CD14-positive monocyte (primary cell): ENCODE measurements at regions not wholly inside any gene's neighbourhood (a gene's known extent, or its start where the extent isn't known, plus 50 kb on each side); places are given as distances from the start of the nearest gene placed in this dataset.

Experiments
- DNase-seq, 3 donors: peaks; one replicate each; pipeline ENCODE4 v3.0.0-alpha.2; 2011 to 2022
- H2AFZ ChIP-seq: 2 replicates; pipeline ENCODE4 v1.6.0; 2012; ENCODE audit warnings: mild to moderate bottlenecking, low read depth, low read length, inconsistent platforms; ENCODE audit not compliant: insufficient read depth, poor library complexity, severe bottlenecking
- H3K27ac ChIP-seq, 2 donors: 1 replicate in 1 of 2; 2 replicates in 1 of 2; pipeline ENCODE4 v1.5.1; 2012 to 2013; ENCODE audit warnings: low read length in 2 of 2, control low read depth in 1 of 2, inconsistent platforms in 1 of 2, low read depth in 1 of 2, mild to moderate bottlenecking in 1 of 2
- H3K27me3 ChIP-seq, 2 donors: one replicate each; pipeline versions ENCODE4 v1.6.0 to v1.6.1; 2011 to 2013; ENCODE audit warnings: low read length in 2 of 2; ENCODE audit not compliant: control insufficient read depth in 2 of 2, insufficient read depth in 2 of 2
- H3K36me3 ChIP-seq, 2 donors: replicated peaks in 1 of 2; 1 replicate in 1 of 2; 2 replicates in 1 of 2; pipeline versions ENCODE4 v1.5.1 to v1.6.1; 2012 to 2013; ENCODE audit warnings: low read length in 2 of 2, control low read depth in 1 of 2, inconsistent platforms in 1 of 2, mild to moderate bottlenecking in 1 of 2; ENCODE audit not compliant: insufficient read depth in 2 of 2, control insufficient read depth in 1 of 2
- H3K4me1 ChIP-seq, 2 donors: 1 replicate in 1 of 2; 2 replicates in 1 of 2; pipeline versions ENCODE4 v1.5.1 to v1.6.1; 2012 to 2013; ENCODE audit warnings: low read length in 2 of 2, control low read depth in 1 of 2, inconsistent platforms in 1 of 2, mild to moderate bottlenecking in 1 of 2, moderate library complexity in 1 of 2; ENCODE audit not compliant: insufficient read depth in 2 of 2, control insufficient read depth in 1 of 2
- H3K4me2 ChIP-seq: replicated peaks from 2 replicates; pipeline ENCODE3; 2012; ENCODE audit warnings: low read length, moderate library complexity, mild to moderate bottlenecking; ENCODE audit not compliant: poor library complexity, severe bottlenecking; ENCODE audit errors: extremely low read depth
- H3K4me3 ChIP-seq, 3 experiments: fragments of 200-600 bp in 1 of 3; sonication (generic) in 1 of 3; replicated peaks in 1 of 3; 1 replicate in 2 of 3; 2 replicates in 1 of 3; pipeline ENCODE4 v1.5.1; 2011 to 2013; ENCODE audit warnings: low read length in 3 of 3, mild to moderate bottlenecking in 3 of 3, control low read depth in 2 of 3, low read depth in 2 of 3, inconsistent platforms in 1 of 3, moderate library complexity in 1 of 3
- H3K79me2 ChIP-seq: 2 replicates; pipeline ENCODE4 v1.6.0; 2012; ENCODE audit warnings: mild to moderate bottlenecking, control low read depth, inconsistent platforms, low read length, moderate library complexity; ENCODE audit not compliant: insufficient read depth
- H3K9ac ChIP-seq: 2 replicates; pipeline ENCODE4 v1.6.0; 2017; ENCODE audit warnings: low read length, mild to moderate bottlenecking; ENCODE audit not compliant: insufficient read depth, poor library complexity, severe bottlenecking
- H3K9me3 ChIP-seq, 2 donors: replicated peaks in 1 of 2; 1 replicate in 1 of 2; 2 replicates in 1 of 2; pipeline versions ENCODE4 v1.5.1 to v1.6.1; 2012 to 2013; ENCODE audit warnings: low read length in 2 of 2, control low read depth in 1 of 2; ENCODE audit not compliant: control insufficient read depth in 1 of 2, insufficient read depth in 1 of 2
- H4K20me1 ChIP-seq: 2 replicates; pipeline ENCODE4 v1.6.0; 2012; ENCODE audit warnings: mild to moderate bottlenecking, low read length, control low read depth, moderate library complexity; ENCODE audit not compliant: insufficient read depth
- H3K27ac Mint-ChIP-seq, 7 donors: one replicate each; pipeline ENCODE4 v1.8.0; 2020; ENCODE audit warnings: mild to moderate bottlenecking in 7 of 7, mixed read lengths in 7 of 7, moderate library complexity in 6 of 7, inconsistent platforms in 2 of 7
- H3K27me3 Mint-ChIP-seq, 3 donors: one replicate each; pipeline ENCODE4 v1.8.0; 2021 to 2022; ENCODE audit warnings: low read depth in 3 of 3, mild to moderate bottlenecking in 3 of 3, mixed read lengths in 3 of 3, moderate library complexity in 3 of 3, inconsistent platforms in 1 of 3
- H3K36me3 Mint-ChIP-seq, 2 donors: one replicate each; pipeline ENCODE4 v1.8.0; 2020; ENCODE audit warnings: mixed read lengths in 2 of 2, inconsistent platforms in 1 of 2, mild to moderate bottlenecking in 1 of 2
- H3K4me1 Mint-ChIP-seq: one replicate; pipeline ENCODE4 v1.8.0; 2020; ENCODE audit warnings: mild to moderate bottlenecking, mixed read lengths
- H3K4me3 Mint-ChIP-seq, 2 donors: one replicate each; pipeline ENCODE4 v1.8.0; 2020; ENCODE audit warnings: mild to moderate bottlenecking in 2 of 2, mixed read lengths in 2 of 2, moderate library complexity in 1 of 2
- H3K9me3 Mint-ChIP-seq, 7 donors: one replicate each; pipeline ENCODE4 v1.8.0; 2020 to 2022; ENCODE audit warnings: mixed read lengths in 7 of 7, mild to moderate bottlenecking in 6 of 7, moderate library complexity in 6 of 7, inconsistent platforms in 2 of 7
- CTCF ChIP-seq: fragments of 200-600 bp; IDR thresholded peaks from one replicate; pipeline ENCODE4 v1.8.0; 2022; ENCODE audit warnings: antibody characterized with exemption, mild to moderate bottlenecking
- WGBS: methylation state at CpG from one replicate; pipeline ENCODE4 v1.1.5; 2013; ENCODE audit warnings: missing lambda C conversion rate; ENCODE audit not compliant: insufficient coverage; 5-methylcytosine and 5-hydroxymethylcytosine counted together
- intact Hi-C, 2 donors: fragments of 100-400 bp; cut with micrococcal nuclease; formaldehyde crosslinking; loops; one replicate each; pipeline versions ENCODE4 v1.15.0 to v1.15.1; 2023

GRCh38 chr7:112965506-112965905, 121.1 kb downstream of the GPR85 start:
- H4K20me1 ChIP-seq = no peaks in the 10 kb centered on the region
- no peak overlapping the region for H3K4me3 Mint-ChIP-seq
- no peak overlapping the region for H3K27ac Mint-ChIP-seq
- H2AFZ ChIP-seq = no peak overlapping the region
- H3K9me3 Mint-ChIP-seq = peaks cover 0 to 9% (median 1%) of the 10 kb centered on the region in 7 donors
- H3K9me3 ChIP-seq = no peaks in the 10 kb centered on the region
- no peak overlapping the region for H3K9ac ChIP-seq
- H3K36me3 Mint-ChIP-seq = no peaks in the 10 kb centered on the region
- TF ChIP-seq CTCF = no peak
- no peak overlapping the region for H3K4me2 ChIP-seq
- intact Hi-C loops = no loop called here
- H3K4me1 ChIP-seq = no peaks in the 10 kb centered on the region
- WGBS = 71% methylated on average over 1 of the region's 1 CpG
- H3K27me3 Mint-ChIP-seq = peaks cover 0 to 3% (median 2%) of the 10 kb centered on the region in 3 donors
- no peak overlapping the region for H3K27ac ChIP-seq
- no peaks in the 10 kb centered on the region for H3K4me1 Mint-ChIP-seq
- H3K36me3 ChIP-seq = no peaks in the 10 kb centered on the region
- no peak overlapping the region for H3K4me3 ChIP-seq
- H3K27me3 ChIP-seq = peaks cover 0 to 2% of the 10 kb centered on the region in 2 donors
- DNase-seq = no peak
- H3K79me2 ChIP-seq = no peaks in the 10 kb centered on the region

GRCh38 chr7:112963634-112964033, 123.0 kb downstream of the GPR85 start:
- no peaks in the 10 kb centered on the region for H3K36me3 ChIP-seq
- H3K79me2 ChIP-seq = no peaks in the 10 kb centered on the region
- no peak overlapping the region for H3K27ac ChIP-seq
- no peak overlapping the region for H2AFZ ChIP-seq
- H3K27ac Mint-ChIP-seq = no peak overlapping the region
- H4K20me1 ChIP-seq = no peaks in the 10 kb centered on the region
- H3K4me1 Mint-ChIP-seq = peaks cover 3% of the 10 kb centered on the region
- WGBS = no CpG with 5 or more reads among the region's 1 CpG
- H3K27me3 ChIP-seq = peaks cover 0 to 2% of the 10 kb centered on the region in 2 donors
- no peak overlapping the region for H3K4me3 ChIP-seq
- intact Hi-C loops = no loop called here
- H3K9me3 ChIP-seq = no peaks in the 10 kb centered on the region
- peaks cover 0 to 9% (median 2%) of the 10 kb centered on the region in 7 donors for H3K9me3 Mint-ChIP-seq
- no peak overlapping the region for H3K9ac ChIP-seq
- DNase-seq = no peak
- TF ChIP-seq CTCF = no peak
- no peaks in the 10 kb centered on the region for H3K36me3 Mint-ChIP-seq
- H3K4me2 ChIP-seq = no peak overlapping the region
- H3K27me3 Mint-ChIP-seq = peaks cover 0 to 3% (median 2%) of the 10 kb centered on the region in 3 donors
- no peak overlapping the region for H3K4me3 Mint-ChIP-seq
- peaks cover 0 to 10% of the 10 kb centered on the region in 2 donors for H3K4me1 ChIP-seq
